GM13977 (cell line): ENCODE measurements at regions not wholly inside any gene's neighbourhood (a gene's known extent, or its start where the extent isn't known, plus 50 kb on each side); places are given as distances from the start of the nearest gene placed in this dataset.
"Not testable (repeated sequence)": the region's sequence is repeated elsewhere in the genome, so short reads cannot be mapped to it uniquely, and the experiment has no call there.

Experiments used
- DNase-seq: peaks from one replicate; pipeline ENCODE4 v3.0.0; 2012; ENCODE audit warnings: low spot score
- in situ Hi-C: fragments of 300-500 bp; cut with MboI; formaldehyde crosslinking; loops from one replicate; pipeline ENCODE4 v1.12.0; 2022; ENCODE audit warnings: low sequenced_read_pairs, low pct_unique_long_range_greater_than_20kb, mixed read lengths, inconsistent platforms; ENCODE audit not compliant: unreplicated experiment
- TF ChIP-seq, protein P1 (sequence below): IDR thresholded peaks from 2 replicates; pipeline ENCODE4 v1.5.1; 2012; ENCODE audit warnings: mild to moderate bottlenecking, control low read depth; ENCODE audit not compliant: insufficient read depth; ENCODE audit errors: extremely low read depth, missing control alignments

DNA sequence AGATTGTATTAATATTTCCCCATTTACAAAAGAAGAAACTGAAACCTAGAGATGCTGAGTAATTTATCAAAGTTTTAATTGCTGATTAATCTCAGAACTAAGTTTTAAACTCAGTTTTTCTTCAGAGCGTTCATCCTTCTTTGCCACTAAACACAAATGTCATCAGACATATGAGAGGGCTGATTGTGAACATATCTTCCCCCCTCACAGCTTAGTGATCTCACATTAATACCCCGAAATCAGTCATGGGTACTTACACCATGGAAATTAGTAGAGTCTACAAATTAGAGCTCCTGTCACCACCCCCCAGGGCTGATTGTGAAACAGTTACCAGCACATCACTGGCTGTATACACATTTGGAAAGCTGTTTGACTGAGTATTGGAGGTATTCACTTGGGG lies 189.3 kb upstream of the SGO1 start:
- TF ChIP-seq, protein P1, sequence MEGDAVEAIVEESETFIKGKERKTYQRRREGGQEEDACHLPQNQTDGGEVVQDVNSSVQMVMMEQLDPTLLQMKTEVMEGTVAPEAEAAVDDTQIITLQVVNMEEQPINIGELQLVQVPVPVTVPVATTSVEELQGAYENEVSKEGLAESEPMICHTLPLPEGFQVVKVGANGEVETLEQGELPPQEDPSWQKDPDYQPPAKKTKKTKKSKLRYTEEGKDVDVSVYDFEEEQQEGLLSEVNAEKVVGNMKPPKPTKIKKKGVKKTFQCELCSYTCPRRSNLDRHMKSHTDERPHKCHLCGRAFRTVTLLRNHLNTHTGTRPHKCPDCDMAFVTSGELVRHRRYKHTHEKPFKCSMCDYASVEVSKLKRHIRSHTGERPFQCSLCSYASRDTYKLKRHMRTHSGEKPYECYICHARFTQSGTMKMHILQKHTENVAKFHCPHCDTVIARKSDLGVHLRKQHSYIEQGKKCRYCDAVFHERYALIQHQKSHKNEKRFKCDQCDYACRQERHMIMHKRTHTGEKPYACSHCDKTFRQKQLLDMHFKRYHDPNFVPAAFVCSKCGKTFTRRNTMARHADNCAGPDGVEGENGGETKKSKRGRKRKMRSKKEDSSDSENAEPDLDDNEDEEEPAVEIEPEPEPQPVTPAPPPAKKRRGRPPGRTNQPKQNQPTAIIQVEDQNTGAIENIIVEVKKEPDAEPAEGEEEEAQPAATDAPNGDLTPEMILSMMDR, result no peak
- in situ Hi-C loops, result no loop called here
- no peak for DNase-seq

DNA sequence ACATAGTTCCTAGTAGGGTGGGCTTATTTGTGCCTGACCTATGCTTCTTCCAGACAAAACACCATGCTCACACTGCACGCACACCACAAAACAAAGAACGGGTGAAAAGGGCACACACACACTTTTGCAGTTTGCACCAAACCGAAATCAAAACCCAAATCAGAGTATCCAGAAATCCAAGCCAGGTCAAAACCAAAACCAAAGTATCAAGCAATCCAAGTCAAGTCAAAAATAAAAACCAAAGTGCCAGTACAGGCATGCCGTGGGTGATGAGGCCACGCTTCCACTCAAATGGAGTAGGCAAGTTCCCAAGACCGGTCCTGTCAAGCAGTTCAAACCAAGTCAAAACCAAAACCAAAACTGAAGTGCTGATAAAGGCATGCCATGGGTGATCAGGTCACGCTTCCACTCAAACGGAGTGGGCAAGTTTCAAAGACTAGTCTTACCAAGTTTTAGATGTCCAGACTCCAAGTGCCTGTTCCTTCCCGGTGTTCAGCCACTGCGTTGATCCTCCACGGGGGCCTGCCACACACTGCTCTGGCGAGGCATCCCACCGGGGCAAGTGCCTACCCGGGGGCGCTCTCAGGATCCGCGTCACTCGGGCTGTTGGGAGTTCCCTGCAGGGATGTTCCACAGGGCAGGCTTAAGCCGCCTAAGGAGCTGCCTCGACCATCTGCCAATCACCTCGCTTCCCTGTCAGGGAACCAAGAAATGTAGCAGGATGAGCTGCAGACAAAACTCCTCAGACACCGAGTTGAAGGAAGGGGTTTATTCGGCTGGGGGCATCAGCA lies 184.5 kb upstream of the SGO1 start:
- DNase-seq, in situ Hi-C loops: not testable (repeated sequence)

DNA sequence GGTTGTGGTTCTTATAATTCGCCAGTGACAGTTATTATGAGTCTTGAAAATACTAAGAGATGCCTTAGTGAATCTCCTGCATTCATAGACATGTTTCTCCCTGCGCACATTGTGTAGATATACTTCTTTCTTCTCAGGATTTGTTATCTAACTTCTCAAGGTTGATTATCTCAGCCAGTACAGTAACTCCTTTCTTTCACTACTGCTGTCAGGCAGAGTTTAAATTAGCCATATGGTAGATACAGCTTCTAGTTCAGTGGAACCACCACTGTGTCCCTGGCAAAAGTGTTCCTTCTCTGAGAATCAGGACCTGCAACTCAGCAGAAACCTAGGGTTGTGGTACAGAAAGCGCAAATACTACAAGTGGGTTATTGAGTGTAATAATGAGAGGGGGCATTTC lies 175.0 kb upstream of the SGO1 start:
- in situ Hi-C loops, result no loop called here
- TF ChIP-seq, protein P1, result no peak
- DNase-seq, result no peak

DNA sequence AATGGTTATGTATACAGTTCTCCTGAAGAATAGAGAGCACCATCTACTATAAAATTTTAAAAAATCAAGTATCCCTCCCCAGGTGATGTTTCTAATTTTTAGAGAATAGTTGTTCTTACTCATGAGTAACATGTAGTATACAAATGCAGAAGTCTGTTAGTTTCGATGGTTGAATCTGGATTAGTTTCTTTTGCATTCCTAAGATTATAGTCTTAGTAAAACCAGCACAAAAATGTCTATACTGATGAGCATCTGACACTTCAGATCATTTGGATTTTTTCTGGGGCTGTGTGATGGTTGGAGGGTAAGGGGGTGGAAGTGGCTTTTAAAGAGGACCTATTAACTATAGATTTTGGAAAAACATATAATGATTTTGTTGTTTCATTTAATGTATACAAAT lies 167.3 kb upstream of the SGO1 start:
- in situ Hi-C loops, result no loop called here
- DNase-seq, result no peak
- TF ChIP-seq, protein P1, result no peak

DNA sequence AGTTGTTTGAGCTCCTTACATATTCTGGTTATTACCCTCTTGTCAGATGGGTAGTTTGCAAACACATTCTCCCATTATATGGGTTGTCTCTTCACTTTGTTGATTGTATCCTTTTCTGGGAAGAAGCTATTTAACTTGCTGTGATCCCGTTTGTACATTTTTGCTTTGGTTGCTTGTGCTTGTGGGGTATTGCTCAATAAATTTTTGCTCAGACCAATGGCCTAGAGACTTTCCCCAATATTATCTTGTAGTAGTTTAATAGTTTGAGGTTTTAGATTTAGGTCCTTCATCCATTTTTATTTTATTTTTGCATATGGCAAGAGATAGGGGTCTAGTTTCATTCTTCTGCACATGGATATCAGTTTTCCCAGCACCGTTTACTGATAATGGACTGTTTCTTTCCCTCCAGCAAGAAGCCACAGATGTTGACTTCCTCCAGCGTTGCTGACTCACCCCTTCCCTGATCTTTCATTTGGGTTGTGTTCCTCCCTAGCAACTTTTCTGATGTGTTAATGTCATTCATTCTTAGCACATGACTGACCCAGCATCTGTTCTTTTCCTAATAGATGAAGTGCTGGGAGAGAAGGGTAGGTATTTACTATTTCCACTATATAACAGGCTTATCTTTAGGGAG lies 166.7 kb upstream of the SGO1 start:
- TF ChIP-seq, protein P1, result no peak
- in situ Hi-C loops, result no loop called here
- no peak for DNase-seq

DNA sequence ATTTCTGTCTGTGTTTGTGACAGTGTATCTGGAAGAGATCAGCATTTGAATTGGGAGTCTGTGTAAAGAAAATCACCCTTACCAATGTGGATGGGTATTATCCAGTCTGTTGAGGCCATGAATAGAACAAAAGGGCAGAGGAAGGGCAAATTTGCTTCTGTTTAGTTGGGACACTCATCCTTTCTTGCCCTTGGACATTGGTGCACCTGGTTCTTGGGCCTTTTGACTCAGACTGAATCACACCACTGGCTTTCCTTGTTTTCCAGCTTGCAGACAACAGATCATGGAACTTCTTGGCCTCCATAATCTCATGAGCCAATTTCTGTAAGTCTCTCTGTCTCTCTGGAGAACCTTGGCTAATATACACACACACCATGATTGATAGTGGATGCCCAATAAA lies 164.4 kb upstream of the SGO1 start:
- in situ Hi-C loops, result no loop called here
- no peak for DNase-seq
- TF ChIP-seq, protein P1, result no peak

DNA sequence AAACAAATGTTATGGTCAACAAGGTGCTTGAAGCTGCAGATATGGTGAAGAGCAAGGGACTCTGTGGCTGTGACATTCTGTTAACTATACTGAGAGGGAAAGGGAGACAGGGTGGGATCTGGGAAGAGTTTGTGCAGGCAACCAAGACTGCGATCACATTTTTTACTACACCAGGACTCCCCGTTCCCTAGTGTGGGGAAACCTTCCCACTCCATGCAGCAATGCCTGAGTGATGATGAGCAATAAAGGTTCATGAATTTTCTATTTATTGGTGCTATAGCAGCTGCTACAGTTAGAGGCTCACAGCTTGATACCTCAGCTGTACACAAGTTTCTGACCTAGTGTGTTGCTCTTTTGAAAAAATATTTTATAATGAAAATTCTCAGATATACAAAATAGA lies 160.9 kb upstream of the SGO1 start:
- TF ChIP-seq, protein P1, result no peak
- in situ Hi-C loops, result no loop called here
- no peak for DNase-seq
